GM18498 (cell line): ENCODE measurements at regions not wholly inside any gene's neighbourhood (a gene's known extent, or its start where the extent isn't known, plus 50 kb on each side); places are given as distances from the start of the nearest gene placed in this dataset.

Experiments used
- ATAC-seq: cut with Tn5 transposase; IDR thresholded peaks from one replicate; pipeline ENCODE4 v1.9.1; 2021; ENCODE audit warnings: mild to moderate bottlenecking, moderate library complexity; ENCODE audit not compliant: unreplicated experiment

DNA sequence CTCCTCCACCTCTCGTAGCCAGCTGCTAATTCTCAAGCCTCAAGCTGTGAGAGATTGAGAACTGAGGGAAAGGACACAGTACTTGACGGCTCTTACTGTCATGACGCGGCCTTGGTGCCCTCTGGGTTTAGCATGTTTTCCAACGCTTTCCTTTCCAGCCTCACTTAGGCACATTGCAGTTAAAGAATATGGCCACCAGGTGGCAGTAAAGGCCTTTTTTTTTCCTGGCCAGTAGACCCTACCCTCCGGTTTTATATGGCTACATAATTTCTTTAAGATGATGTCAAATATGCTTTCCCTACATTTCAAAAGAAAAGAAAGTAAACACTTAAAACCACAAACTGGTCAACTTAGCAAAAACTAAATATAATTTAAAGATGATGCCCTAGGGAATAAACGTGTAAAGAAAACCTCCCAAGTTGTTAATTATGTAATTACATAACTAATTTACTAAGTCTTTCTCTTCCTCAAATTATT lies 56.8 kb upstream of the PRDX6 start:
- no peak for ATAC-seq

DNA sequence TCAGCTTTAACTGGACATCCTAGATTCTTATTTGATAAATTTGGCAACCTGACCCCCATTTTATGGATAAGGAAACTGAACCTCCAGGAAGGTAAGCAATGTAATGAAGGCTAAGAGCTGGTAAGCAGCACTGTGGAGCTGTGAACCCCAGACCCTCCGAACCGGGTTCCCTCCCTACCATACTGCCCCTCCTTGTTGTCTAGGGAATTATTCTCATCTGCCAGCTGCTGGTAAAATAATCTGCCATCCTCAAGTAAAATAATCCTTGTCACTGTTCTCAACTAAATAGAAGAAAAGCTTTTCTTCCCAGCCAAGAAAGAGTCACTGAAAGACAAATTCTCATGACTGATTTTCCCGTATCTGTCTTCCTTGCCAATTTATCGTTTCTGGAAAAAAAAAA lies 55.8 kb upstream of the PRDX6 start:
- ATAC-seq: no peak

GRCh38 chr1:173421789-173422188 lies 55.3 kb upstream of the PRDX6 start:
- no peak for ATAC-seq

- peak; percentile 27 for ATAC-seq
Measured at GRCh38 chr1:173422456-173422976, 54.6 kb upstream of the PRDX6 start.

GRCh38 chr1:173423291-173423690 lies 53.8 kb upstream of the PRDX6 start:
- no peak for ATAC-seq

DNA sequence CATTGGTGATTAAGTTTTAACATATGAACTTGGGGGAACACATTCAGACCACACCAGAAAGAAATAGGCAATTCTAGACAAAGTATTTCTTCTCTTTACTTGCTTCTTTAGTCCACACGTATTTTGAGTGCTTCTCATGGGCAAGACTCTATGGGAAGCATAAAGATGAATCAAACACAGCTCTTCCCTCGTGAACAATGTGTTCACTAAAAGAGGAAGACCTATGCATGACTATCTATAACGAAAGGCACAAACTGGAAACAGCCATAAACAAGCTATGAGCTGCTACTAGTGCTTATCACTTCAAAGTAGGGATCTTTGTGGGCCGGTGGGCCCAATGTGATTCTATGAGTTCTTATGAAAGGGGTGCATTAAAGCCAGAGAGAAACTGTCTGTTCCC lies 53.0 kb upstream of the PRDX6 start:
- no peak for ATAC-seq

DNA sequence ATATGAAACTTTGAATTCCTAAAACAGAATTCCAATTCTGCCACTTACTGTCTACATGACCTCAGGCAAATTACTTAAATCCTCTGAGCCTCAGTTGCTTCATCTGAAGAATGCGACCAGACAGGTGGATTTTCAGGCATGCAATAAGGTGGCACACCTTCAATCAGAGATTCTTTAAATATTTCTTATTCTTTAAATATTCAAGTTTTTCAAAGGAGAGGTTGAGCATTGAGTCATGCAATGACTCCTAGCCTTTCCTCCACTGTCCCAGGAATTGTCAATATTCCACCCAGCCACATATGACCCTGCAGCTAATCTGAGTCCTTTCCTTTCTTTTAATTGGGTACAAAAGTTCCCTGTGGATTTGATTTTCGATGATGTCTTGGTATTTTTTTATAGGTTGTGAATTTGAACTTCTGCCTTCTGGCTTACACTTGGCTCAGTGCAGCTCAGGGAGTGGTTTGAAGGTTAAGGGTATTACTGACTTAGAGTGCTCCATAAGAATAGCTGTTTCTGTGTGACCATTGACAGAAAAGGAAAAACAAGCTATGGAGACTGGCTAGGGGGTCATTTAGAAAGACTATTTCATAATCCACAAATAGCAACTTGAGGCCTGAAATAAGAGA lies 52.2 kb upstream of the PRDX6 start:
- ATAC-seq: no peak

GRCh38 chr1:173426057-173426456 lies 51.1 kb upstream of the PRDX6 start:
- ATAC-seq: no peak

GRCh38 chr1:173427146-173428054 lies 49.7 kb upstream of the PRDX6 start:
- ATAC-seq: no peak
